Activated naive CD8-positive, alpha-beta T cell treated with anti-CD3 and anti-CD28 coated beads, Interleukin-2, amount 50 U/mL, for 24 hours (primary cell): ENCODE measurements at regions not wholly inside any gene's neighbourhood (a gene's known extent, or its start where the extent isn't known, plus 50 kb on each side); places are given as distances from the start of the nearest gene placed in this dataset.
"Not testable (repeated sequence)": the region's sequence is repeated elsewhere in the genome, so short reads cannot be mapped to it uniquely, and the experiment has no call there.

Experiments
- ATAC-seq: fragments of 150-1000 bp; cut with Tn5 transposase; one replicate; pipeline ENCODE4 v1.10.0; 2021
- DNase-seq: peaks from one replicate; pipeline ENCODE4 v3.0.0; 2021
- H3K27ac Mint-ChIP-seq: one replicate; pipeline ENCODE4 v1.8.0; 2021; ENCODE audit warnings: mild to moderate bottlenecking, mixed read lengths
- H3K27me3 Mint-ChIP-seq: one replicate; pipeline ENCODE4 v1.8.0; 2021; ENCODE audit warnings: mixed read lengths
- H3K36me3 Mint-ChIP-seq: one replicate; pipeline ENCODE4 v1.8.0; 2021; ENCODE audit warnings: low read depth, mixed read lengths
- H3K4me1 Mint-ChIP-seq: one replicate; pipeline ENCODE4 v1.8.0; 2021; ENCODE audit warnings: mixed read lengths
- H3K4me3 Mint-ChIP-seq: one replicate; pipeline ENCODE4 v1.8.0; 2021; ENCODE audit warnings: mild to moderate bottlenecking, moderate library complexity, mixed read lengths
- H3K9me3 Mint-ChIP-seq: one replicate; pipeline ENCODE4 v1.8.0; 2021; ENCODE audit warnings: mixed read lengths

DNA sequence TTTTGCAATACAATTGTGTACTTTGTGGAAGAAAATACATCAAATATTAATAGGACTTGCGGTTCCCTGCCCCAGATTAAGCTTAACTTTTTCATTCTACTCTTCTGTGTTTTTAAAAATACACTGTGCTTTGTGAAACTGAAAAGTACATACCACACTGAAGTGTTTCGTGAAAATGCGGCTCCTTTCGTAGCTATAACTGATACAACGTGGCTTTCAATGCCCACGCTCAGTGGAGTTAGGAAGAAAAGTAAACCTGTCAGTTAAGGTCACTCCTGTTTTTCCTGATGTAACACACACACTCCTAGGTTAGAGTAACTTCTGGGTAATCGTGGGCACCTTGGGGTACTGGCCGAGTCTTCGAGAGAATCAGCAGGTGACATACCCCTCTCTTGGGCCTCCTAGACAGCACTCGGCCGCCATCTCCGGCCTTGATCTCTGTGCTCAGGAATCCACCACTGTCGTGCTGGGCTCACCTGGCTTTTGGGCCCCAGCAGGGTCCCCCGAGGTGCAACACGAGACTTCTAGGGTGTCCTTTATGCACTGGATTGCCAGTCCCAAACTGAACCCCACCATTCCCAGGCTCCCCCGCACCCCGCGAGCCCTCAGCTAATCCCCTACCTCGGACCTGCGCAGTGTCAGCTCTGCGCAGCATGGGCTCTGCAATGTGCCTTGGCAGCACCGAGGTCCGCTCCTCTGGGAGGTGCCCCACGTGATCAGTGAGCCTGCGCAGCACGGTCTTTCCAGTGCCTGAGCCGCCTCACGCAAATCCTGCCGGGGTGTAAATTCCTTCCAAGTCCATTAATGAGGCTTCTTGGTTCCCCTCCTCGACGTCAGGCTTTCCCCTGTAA is 162.6 kb upstream of the INTU start:
- Mint-ChIP-seq H3K4me1 (no peaks in the 10 kb centered on the region), H3K36me3 (no peaks in the 10 kb centered on the region), H3K27me3 (no peaks in the 10 kb centered on the region), H3K27ac (no peak overlapping the region), H3K9me3 (peaks cover 13% of the 10 kb centered on the region), H3K4me3 (no peak overlapping the region)
- no peak for ATAC-seq
- no peak for DNase-seq

DNA sequence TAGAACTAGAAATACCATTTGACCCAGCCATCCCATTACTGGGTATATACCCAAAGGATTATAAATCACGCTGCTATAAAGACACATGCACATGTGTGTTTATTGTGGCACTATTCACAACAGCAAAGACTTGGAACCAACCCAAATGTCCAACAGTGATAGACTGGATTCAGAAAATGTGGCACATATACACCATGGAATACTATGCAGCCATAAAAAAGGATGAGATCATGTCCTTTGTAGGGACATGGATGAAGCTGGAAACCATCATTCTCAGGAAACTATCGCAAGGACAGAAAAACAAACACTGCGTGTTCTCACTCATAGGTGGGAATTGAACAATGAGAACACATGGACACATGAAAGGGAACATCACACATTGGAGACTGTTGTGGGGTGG is 154.5 kb upstream of the INTU start:
- not testable (repeated sequence) for H3K27me3 Mint-ChIP-seq, H3K4me3 Mint-ChIP-seq, H3K27ac Mint-ChIP-seq, ATAC-seq, H3K9me3 Mint-ChIP-seq, H3K36me3 Mint-ChIP-seq, DNase-seq, H3K4me1 Mint-ChIP-seq

DNA sequence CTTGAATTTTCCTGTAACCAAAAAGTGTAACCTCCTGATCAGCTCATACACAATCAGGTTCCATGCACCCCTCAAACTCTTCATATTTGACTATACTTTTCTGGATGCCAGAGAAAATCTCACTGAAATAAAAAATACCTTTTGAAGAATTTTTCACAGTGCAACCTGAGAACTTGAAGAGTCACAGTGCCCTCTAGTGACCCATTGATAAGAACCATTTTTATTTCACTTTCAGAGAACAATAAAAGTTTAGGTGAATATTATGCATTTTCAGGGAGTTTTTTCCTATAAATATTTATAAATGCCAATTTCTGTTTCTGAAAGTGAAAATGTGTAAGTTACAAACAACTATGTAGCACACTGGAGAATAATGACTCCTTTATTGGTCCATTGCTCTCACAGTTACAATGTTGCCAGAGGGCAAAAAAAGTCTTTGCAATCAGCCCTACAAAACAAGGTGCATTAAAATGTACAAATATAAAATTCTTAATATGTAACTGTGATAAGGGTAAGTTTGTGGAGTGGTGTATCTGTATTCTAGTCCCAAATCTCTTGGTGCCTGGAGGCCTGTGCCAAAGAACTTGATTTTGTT is 153.6 kb upstream of the INTU start:
- H3K27ac Mint-ChIP-seq = no peak overlapping the region
- H3K4me1 Mint-ChIP-seq = no peaks in the 10 kb centered on the region
- no peaks in the 10 kb centered on the region for H3K36me3 Mint-ChIP-seq
- no peak for DNase-seq
- H3K27me3 Mint-ChIP-seq = no peaks in the 10 kb centered on the region
- no peaks in the 10 kb centered on the region for H3K9me3 Mint-ChIP-seq
- H3K4me3 Mint-ChIP-seq = no peak overlapping the region
- ATAC-seq = no peak

DNA sequence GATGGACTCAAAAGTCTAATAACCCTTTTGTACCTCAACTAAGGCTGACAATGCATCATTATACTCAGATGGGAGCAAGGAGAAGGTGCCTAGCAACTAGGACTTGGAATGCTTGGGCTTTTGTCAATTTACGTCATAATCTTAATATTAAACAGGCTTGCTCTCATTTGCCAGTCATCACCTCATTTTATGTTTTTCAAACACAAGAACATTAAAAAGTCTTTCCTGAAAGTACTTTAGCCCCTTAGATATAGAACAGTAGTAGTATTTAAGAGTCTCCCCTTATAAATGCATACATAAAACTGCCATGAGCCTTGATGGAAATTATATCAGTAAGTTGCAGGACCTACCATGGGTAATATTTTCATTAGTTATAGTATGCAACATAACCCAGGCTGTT is 150.7 kb upstream of the INTU start:
- Mint-ChIP-seq H3K36me3 (no peaks in the 10 kb centered on the region), H3K27me3 (no peaks in the 10 kb centered on the region)
- no peak for DNase-seq

DNA sequence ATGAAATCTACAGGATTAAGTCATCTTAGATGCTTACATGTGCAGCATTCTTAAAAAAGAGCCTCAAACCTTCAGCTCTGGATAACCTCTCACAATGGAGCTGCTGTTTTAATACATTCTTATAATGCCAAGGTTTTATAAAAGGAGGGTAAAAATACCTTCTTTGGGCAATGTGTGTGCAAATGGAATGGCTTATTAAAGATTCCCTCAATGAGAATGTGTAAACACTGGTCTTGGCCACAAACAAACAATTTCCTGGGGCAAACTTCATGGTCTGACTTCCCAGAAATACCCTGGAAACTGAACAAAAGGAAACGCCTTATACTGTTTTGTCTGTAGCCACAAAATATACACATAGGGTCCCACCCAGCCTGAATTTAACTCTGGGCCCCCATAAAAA is 148.6 kb upstream of the INTU start:
- DNase-seq (no peak), ATAC-seq (no peak)
- Mint-ChIP-seq H3K27me3 (no peaks in the 10 kb centered on the region), H3K4me3 (no peak overlapping the region), H3K36me3 (no peaks in the 10 kb centered on the region), H3K9me3 (no peaks in the 10 kb centered on the region), H3K27ac (no peak overlapping the region), H3K4me1 (no peaks in the 10 kb centered on the region)

More for the DNA sequence above, 150.7 kb upstream of the INTU start:
- Mint-ChIP-seq H3K27ac (no peak overlapping the region), H3K9me3 (no peaks in the 10 kb centered on the region), H3K4me1 (no peaks in the 10 kb centered on the region), H3K4me3 (no peak overlapping the region)
- ATAC-seq = no peak

DNA sequence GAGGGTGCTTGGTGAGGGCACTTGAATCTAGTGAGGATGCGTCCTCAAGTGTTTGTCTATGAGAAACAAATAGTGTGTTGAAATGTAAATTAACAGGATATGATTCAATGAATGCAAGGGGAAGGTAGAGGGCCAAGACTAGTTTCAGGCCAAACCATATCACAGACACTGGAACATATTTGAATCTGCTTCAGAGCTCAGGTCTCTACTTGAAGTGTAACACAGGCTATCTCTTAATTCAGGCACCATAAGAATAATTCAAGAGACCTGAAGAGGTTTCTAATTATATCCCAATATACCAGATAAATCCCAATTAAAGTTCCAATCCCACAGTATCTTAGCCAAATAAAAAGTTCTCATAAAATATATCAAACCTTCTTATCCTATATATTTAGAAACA is 146.5 kb upstream of the INTU start:
- Mint-ChIP-seq H3K9me3 (no peaks in the 10 kb centered on the region), H3K36me3 (no peaks in the 10 kb centered on the region)
- no peak for DNase-seq

DNA sequence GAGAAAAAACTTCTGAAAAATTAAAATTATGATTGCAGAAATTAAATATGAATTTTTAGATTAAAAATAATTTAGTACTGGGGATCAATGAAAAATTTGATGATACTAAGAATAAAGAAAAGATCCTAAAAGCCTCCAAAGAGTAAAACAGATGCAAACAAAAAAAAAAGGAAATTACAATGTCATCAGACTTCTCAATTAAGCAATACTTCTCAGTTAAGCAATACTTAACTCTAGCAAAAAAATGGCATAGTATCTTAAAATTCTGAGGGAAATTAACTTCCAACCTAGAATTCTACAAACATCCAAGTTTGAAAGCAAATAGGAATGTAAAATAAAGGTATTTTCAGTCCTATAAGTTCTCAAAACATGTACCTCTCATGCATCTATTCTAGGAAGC is 141.2 kb upstream of the INTU start:
- DNase-seq (no peak), ATAC-seq (no peak)
- Mint-ChIP-seq H3K4me1 (no peaks in the 10 kb centered on the region), H3K27ac (no peak overlapping the region), H3K4me3 (no peak overlapping the region), H3K36me3 (no peaks in the 10 kb centered on the region), H3K9me3 (no peaks in the 10 kb centered on the region), H3K27me3 (no peaks in the 10 kb centered on the region)

More for the DNA sequence above, 146.5 kb upstream of the INTU start:
- no peaks in the 10 kb centered on the region for H3K4me1 Mint-ChIP-seq
- H3K27ac Mint-ChIP-seq = no peak overlapping the region
- H3K4me3 Mint-ChIP-seq = no peak overlapping the region
- H3K27me3 Mint-ChIP-seq = no peaks in the 10 kb centered on the region
- no peak for ATAC-seq

DNA sequence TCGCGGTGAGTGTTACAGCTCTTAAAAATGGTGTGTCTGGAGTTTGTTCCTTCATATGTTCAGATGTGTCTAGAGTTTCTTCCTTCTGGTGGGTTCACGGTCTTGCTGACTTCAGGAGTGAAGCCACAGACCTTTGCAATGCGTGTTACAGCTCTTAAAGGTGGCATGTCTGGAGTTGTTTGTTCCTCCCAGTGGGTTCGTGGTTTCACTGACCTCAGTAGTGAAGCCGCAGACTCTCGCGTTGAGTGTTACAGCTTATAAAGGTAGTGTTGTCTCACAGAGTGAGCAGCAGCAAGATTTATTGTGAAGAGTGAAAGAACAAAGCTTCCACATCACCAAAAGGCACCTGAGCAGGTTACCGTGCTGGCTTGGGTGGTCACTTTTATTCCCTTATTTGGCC is 135.9 kb upstream of the INTU start:
- not testable (repeated sequence) for H3K36me3 Mint-ChIP-seq, ATAC-seq, H3K27me3 Mint-ChIP-seq, H3K4me1 Mint-ChIP-seq, H3K4me3 Mint-ChIP-seq, H3K27ac Mint-ChIP-seq, H3K9me3 Mint-ChIP-seq, DNase-seq

DNA sequence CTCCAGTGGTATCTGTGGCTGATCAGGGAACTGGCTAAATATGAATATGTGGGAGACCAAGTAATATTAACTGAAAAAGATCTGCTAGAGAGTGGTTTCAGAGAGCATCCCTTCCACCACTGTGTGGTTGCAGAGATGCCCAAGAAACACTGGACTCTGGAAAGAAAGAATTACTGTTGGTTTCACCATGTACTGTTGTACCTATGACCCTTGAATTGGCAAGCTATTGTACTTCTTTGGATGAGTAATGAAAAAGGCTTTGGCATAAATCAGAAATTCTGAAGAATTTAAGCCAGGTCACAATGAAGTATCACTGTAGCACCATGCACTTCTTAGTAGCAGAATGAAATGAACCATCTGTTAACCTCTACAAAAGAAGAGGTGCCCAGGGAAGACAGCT is 134.4 kb upstream of the INTU start:
- Mint-ChIP-seq H3K9me3 (peaks cover 4% of the 10 kb centered on the region), H3K4me1 (no peaks in the 10 kb centered on the region), H3K27me3 (no peaks in the 10 kb centered on the region), H3K36me3 (no peaks in the 10 kb centered on the region), H3K4me3 (no peak overlapping the region), H3K27ac (no peak overlapping the region)
- no peak for ATAC-seq
- DNase-seq = no peak

DNA sequence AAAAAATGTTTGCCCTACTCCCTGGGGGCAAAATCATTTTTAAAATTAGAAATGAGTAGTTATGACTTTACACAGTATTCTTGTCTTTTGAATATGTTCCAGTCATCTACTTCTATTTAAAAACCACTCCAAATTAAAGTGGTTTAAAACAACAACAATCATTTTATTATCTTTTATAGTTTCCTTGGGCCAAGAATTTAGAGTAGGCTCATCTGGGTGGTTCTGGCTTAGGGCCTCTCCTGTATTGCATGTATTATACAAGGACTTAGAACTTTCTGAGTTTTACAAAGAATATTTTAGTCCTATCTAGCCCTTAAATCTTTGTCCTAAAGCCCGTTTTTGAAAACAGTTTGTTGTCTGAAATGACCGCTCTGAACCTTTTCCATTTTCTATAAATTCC is 132.5 kb upstream of the INTU start:
- ATAC-seq (no peak), DNase-seq (no peak)
- H3K27ac Mint-ChIP-seq = no peak overlapping the region
- no peaks in the 10 kb centered on the region for H3K36me3 Mint-ChIP-seq
- no peak overlapping the region for H3K4me3 Mint-ChIP-seq
- peaks cover 4% of the 10 kb centered on the region for H3K9me3 Mint-ChIP-seq
- H3K4me1 Mint-ChIP-seq = no peaks in the 10 kb centered on the region
- H3K27me3 Mint-ChIP-seq = no peaks in the 10 kb centered on the region

DNA sequence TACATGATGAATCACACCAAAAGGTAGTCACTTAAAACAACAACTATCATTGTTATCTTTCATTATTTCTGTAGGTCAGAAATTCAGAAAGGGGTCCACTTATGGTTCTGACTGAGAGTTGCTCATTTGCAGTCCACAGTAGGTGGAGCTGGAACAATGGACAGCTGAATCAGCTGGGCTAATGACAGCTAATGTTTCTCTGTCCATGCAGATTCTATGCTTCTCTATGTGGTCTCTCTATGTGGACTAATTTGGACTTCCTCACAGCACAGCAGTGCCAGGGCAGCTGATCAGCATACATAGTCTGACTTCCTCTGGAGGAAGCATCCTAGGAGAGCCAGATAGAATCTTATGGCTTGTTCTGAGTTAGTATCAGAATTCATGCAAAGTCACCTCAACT is 131.7 kb upstream of the INTU start:
- Mint-ChIP-seq H3K27me3 (no peaks in the 10 kb centered on the region), H3K36me3 (no peaks in the 10 kb centered on the region), H3K4me1 (no peaks in the 10 kb centered on the region), H3K4me3 (no peak overlapping the region), H3K9me3 (peaks cover 4% of the 10 kb centered on the region), H3K27ac (no peak overlapping the region)
- no peak for ATAC-seq
- DNase-seq = no peak

DNA sequence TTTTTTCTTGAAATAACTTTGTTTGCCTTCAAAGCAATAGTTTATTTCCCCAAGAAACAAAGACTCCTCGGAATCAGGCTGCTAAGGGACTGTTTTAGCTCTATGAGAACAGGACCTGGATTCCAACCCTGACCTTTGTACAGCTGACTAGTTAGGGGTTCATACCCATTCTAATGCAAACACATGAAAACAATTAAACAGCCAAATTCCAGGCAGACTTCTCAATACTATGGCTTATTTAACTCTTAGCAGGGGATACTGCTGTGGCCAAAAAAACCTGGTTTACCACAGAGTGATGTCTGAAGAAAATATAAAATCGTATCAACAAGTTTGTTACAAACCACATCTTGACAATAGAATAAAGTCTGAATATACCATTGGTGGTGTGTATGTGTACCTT is 129.6 kb upstream of the INTU start:
- Mint-ChIP-seq H3K9me3 (no peaks in the 10 kb centered on the region), H3K36me3 (no peaks in the 10 kb centered on the region), H3K4me3 (no peak overlapping the region), H3K4me1 (no peaks in the 10 kb centered on the region), H3K27ac (no peak overlapping the region), H3K27me3 (no peaks in the 10 kb centered on the region)
- no peak for ATAC-seq
- no peak for DNase-seq

DNA sequence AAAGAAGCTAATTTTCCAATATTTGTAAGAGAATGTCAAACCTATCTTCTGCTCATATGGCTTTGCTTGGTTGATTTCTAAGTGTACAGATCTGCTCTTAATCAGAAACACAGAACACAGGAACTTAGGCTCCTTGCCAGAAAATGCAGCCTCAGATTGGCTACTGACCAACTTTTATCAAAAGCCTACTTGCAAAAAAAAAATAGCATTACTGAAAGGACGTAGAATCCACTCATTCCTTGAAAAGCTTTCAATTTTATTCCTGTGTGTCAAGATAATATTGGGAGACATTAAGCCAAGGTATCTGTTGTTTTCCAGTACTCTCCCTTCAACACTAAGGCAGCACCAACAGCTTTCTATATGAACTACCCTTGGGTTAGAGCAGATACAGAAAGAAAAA is 127.6 kb upstream of the INTU start:
- no peak for DNase-seq
- no peaks in the 10 kb centered on the region for H3K27me3 Mint-ChIP-seq

DNA sequence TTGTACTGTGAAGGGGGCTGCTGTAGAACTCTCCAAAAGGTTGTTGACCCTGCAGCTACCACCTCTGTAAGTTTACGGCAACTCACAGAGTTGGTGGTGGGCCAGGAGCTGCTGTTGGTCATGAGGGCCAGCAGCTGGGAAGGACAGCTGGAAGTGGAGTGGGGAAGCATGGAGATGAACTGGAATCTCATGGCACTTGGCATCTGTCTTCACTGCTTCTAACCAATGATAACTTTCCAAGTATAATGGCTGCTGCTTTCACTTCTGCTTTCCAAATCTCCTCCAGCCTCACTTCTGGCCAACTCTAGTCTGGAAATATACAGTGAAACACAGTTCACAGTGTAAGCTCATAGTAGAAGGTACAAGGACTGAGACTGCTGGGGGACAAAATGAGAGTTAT is 126.5 kb upstream of the INTU start:
- no peaks in the 10 kb centered on the region for H3K9me3 Mint-ChIP-seq
- no peaks in the 10 kb centered on the region for H3K36me3 Mint-ChIP-seq
- no peak for ATAC-seq
- no peaks in the 10 kb centered on the region for H3K4me1 Mint-ChIP-seq
- no peak overlapping the region for H3K4me3 Mint-ChIP-seq
- no peak for DNase-seq
- H3K27me3 Mint-ChIP-seq = no peaks in the 10 kb centered on the region
- H3K27ac Mint-ChIP-seq = no peak overlapping the region

More for the DNA sequence above, 127.6 kb upstream of the INTU start:
- H3K9me3 Mint-ChIP-seq = no peaks in the 10 kb centered on the region
- H3K27ac Mint-ChIP-seq = no peak overlapping the region
- H3K4me3 Mint-ChIP-seq = no peak overlapping the region
- ATAC-seq = no peak
- H3K36me3 Mint-ChIP-seq = no peaks in the 10 kb centered on the region
- no peaks in the 10 kb centered on the region for H3K4me1 Mint-ChIP-seq

DNA sequence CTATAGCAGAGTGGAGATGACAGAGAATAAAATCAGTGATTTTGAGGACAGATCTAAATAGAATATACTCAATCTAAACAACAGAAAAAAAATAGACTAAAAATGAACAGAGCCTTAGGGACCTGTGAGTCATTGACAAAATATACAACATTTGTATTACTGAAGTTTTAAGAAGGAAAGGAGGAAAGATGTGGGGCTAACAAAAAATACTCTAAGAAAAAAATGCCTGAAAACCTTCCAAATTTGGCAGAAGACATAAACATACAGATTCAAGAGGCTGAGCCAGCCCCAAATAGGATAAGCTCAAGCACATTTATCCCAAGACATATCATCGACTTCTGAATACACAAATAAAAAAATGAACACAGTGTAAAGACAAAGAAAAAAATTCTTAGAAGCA is 123.6 kb upstream of the INTU start:
- DNase-seq = no peak
- H3K4me3 Mint-ChIP-seq = no peak overlapping the region
- H3K9me3 Mint-ChIP-seq = no peaks in the 10 kb centered on the region
- no peak overlapping the region for H3K27ac Mint-ChIP-seq
- no peak for ATAC-seq
- no peaks in the 10 kb centered on the region for H3K27me3 Mint-ChIP-seq
- no peaks in the 10 kb centered on the region for H3K36me3 Mint-ChIP-seq
- no peaks in the 10 kb centered on the region for H3K4me1 Mint-ChIP-seq
